ENCODE measurements at regions not wholly inside any gene's neighbourhood (a gene's known extent, or its start where the extent isn't known, plus 50 kb on each side); places are given as distances from the start of the nearest gene placed in this dataset.

GRCh38 chrX:39755143-39756032 is 342.4 kb downstream of the BCOR start:
- DNase-seq, result peak in 2 of 3 experiments; percentile 61 to 77

DNA sequence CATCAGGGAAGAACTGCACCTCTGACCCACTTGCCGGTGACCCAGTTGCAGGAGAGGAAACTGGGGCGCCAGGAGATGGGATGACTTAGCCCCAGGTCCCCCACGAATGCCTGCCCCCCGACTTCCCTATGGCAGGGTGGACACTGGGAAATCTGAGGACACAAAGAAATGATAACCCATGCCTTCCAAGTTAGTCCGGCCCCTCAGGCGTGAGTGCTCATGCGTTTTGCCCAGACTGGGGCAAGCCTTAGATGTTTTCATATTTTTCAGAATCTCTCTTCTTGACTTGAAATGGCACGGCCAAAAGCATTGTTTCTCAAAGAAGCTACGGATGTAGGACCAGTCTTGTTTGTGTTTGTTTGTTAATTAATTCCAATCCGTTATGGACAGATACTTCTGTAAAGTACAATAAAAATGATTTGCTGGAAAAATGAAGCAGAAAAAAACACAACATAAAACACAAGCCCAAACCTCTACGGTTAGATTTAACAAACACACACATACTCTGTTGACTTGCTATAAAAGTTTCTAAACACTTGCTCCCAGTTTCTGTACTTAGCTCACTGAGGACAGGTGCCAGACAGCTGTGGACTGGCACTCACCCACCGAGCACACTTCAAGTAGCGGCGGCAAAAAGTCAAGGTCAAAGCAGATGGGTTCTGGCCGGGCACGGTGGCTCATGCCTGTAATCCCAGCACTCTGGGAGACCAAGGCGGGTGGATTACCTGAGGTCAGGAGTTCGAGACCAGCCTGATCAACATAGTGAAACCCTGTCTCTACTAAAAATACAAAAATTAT is 341.5 kb downstream of the BCOR start:
- DNase-seq, result no peak

GRCh38 chrX:39757971-39758370 is 339.8 kb downstream of the BCOR start:
- no peak for DNase-seq

DNA sequence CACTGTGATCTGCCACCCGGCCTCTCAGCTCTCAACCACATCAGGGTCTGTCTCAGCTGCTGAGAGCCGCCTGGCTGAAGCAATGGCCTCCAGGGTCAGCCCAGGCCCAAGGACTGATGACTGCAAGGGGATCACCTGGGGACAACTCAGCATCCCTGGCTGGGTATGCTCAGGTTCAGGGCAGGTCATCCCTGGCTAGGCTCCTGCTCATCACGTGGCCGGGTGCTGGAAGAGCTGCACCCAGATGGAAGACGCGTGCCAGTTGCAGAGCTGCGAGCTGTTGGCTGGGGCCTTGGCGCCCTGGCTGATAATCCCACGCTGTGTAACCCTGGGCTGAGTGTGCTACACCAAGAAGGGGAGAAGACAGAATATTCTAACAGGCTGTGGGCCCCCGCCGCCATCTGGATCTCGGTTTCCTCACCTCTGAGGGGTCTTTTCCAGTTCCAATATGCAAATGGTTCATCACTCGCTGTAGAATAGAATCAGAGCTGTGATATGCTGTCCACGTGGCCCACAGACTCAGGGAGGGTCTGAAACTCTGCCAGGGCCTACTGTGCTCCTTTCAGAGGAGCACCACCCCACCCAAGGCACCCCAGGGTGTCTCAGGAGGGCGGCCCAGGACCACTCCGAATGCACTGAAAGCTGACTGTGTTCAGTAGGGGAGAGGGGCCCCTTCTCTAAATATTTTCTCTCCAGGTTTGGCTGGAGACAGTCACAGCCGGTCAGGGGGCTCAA is 338.8 kb downstream of the BCOR start:
- DNase-seq, result no peak

DNA sequence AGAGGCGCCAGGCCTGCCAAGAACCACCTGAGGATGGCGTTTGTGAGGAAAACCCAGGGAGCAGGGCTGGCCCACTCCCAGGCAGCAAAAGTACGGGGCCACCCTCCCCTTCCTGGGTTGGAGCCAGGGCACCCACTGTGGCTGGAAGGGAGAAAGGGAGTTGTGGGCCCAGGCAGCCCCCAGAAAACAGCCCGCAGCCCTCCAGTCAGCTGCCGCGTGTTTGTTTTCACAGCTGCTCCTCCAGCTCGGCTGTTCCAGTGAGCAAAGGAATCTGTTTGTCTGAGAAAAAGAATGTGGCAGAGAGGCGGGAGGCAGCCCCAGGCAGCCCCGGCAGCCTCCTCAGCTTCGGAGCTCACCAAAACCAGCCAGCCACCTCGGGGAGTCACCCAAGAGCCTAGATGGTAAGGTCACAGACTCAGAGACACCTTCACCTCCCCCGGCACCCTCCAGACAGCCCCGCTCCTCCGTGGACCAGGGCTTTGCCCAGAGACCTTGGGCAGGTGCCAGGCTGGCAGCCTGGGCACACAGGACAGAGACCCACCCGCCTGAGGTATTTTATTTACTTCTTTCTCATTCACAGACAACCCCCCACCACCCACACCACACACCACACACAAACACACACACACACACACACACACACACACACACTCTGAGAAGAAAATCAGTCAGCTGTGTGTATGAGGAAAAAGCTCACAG is 338.1 kb downstream of the BCOR start:
- DNase-seq, result peak in 2 of 3 experiments; percentile 48 to 58

DNA sequence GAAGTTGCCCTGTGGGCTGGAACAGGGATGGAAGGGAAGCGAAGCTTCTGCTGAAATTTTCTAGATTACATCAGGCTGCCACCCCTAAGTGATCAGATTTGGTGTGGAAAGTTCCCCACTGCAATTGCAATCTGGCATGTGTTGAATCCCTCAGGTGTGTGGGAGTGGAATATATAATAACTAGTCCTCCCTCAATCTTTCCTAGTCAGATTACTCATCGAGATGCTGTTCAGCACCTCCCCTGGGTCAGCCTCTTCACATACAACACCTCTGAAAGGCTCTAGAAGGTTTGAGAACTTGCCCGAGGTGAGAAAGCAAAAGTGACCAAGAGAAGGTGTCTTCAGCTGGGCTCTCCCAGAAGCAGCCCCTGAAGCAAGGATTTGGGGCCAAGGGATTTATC is 336.8 kb downstream of the BCOR start:
- no peak for DNase-seq

DNA sequence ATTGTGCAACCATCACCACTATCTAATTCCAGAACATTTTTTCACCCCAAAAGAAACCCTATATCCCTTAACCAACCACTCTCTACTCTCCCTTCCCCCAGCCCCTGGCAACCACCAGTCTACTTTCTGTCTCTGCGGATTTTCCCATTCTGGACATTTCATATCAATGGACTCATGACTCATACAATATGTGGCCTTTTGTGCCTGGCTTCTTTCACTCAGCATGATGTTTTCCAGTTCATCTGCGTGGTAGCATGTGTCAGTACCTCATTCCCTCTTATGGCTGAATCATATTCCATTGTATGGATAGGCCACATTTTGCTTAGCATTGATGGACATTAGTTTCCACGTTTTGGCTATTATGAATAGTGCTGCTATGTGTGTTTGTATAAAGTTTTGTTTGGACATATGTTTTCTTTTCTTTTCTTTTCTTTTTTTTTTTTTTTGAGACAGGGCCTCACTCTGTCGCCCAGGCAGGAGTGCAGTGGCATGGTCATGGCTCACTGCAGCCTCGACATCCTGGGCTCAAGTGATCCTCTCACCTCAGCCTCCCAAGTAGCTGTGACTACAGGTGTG is 335.4 kb downstream of the BCOR start:
- no peak for DNase-seq

GRCh38 chrX:39764441-39764914 is 333.3 kb downstream of the BCOR start:
- peak in 2 of 3 experiments; percentile 70 to 93 for DNase-seq

GRCh38 chrX:39765327-39765726 is 332.4 kb downstream of the BCOR start:
- no peak for DNase-seq

- DNase-seq, result no peak
Observed at GRCh38 chrX:39766085-39766726, 331.6 kb downstream of the BCOR start.

- DNase-seq, result no peak
Observed at GRCh38 chrX:39766855-39767254, 330.9 kb downstream of the BCOR start.

- no peak for DNase-seq
Observed at GRCh38 chrX:39767446-39767845, 330.3 kb downstream of the BCOR start.

DNA sequence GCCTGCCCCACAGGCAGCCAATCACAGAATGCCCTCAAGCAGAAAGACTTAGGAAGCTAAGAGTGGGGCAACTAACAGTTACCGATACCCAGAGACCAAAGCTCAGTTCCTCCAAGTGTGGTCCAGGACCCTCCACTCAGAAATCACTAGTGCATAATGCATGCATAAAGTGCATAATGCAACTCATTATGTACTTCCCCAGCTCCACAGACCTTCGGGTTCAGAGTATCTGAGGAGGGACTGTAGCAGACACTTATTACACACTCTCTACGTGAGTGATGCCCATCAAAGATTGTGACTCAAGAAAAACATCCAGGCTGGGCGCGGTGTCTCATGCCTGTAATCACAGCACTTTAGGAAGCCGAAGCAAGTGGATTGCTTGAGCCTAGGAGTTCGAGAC is 328.0 kb downstream of the BCOR start:
- DNase-seq, result no peak

DNA sequence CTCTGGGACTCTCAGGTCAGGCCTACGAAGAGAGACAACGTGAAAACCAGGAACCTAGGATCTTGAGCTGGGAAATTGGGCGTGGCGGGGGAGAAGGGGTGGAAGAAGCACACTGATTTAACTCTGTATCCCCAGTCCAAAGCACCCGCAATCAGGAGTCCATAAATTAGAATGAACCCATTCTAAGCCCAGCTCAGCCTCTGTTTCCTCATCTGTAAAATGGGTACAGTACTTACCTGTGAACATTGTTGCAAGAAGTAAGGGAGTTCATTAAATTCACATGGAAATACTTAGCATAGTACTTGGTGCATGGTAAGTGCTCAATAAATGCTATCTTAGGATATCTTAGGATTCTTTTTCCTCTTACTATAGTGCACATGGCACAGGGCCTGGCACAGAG is 326.7 kb downstream of the BCOR start:
- DNase-seq, result no peak

GRCh38 chrX:39772057-39772832 is 325.5 kb downstream of the BCOR start:
- DNase-seq, result peak; percentile 8 to 51 (median 24)

DNA sequence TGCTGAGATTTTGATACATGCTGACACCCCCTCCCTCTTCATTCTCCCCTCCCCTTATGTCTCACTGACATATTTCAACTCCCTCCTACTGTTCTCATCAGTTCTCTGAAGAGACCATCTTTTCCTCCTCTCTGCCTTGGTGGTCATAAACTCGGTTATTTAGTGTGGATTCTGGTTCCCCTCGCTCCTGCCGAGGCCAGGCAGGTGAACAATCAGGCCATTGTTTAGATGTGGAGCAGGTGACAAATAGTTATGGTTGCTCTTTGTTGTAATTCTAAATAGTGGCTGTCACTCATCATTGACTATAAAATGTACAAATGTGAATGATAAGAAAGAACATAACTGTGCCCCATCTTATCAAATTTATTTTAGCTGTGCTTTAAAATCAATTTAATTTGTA is 324.6 kb downstream of the BCOR start:
- peak in 2 of 3 experiments; percentile 12 to 65 for DNase-seq

DNA sequence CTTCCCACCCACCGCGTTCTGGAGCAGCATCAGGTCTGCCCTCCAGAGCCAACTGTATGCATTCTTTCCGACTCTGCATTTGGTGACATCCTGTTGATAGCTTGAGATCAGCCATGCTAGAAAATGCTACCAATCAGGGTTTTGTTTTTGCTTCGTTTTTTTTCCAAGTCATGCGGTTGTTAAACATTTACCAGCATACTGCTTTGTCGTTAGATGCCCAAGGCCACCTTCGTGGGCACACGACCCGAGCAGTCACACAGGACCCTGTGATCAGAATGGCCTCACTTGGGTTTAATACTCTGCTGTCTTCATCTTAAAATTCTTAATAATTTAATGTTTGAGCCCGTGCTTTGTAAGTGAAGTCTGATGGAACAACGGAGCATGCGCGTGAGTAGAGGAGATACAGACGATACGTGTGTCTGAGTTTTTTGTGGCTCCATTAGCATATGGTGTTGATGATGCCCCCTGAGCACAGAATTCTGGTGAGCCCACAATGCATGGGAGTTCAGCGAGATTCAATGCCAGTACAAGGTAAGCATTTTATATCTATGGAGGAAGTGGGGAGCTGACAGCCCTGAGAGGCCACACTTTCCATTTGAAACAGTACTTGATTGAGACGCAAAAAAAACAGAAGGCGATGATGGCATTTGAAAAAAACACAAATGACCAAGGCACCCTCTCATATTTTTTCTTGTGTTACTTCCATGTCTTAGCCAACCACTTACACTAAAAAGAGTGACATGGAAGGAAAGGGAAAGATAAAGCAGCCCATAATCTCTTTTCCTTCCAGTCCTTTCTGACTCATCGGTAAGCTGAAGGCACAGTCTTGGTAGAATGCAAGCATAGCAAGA is 323.6 kb downstream of the BCOR start:
- no peak for DNase-seq

- DNase-seq, result no peak
Observed at GRCh38 chrX:39774774-39775328, 322.9 kb downstream of the BCOR start.

DNA sequence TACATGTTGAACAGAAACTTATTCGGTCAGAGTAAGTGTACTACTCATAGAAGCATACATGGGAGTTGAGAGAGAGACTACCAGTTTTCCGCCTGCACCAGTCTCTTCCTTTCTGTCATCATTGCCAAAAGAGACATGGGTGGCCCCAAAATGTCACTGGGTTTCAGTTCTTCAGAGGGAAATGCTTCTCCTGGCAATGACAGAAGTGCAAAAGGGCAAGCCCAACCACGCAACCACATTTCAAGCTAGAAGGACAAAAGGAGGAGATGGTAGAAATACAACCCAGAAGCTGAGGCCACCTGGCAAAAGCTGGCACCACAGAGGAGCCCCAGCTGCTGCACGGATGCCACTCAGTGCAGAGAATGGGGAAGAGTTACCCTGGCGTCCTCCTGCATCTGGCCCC is 320.1 kb downstream of the BCOR start:
- DNase-seq, result no peak

All from NCI-H1417 (cell line).